DOHH2 (cell line): ENCODE measurements at regions not wholly inside any gene's neighbourhood (a gene's known extent, or its start where the extent isn't known, plus 50 kb on each side); places are given as distances from the start of the nearest gene placed in this dataset.

Experiments used
- H3F3A ChIP-seq: fragments of 200-600 bp; sonication (generic), shearing (Covaris generic); 2 replicates; pipeline ENCODE4 v1.6.0; 2016; ENCODE audit warnings: antibody characterized with exemption, mild to moderate bottlenecking; ENCODE audit not compliant: control insufficient read depth, insufficient read depth
- H3K27ac ChIP-seq: fragments of 200-600 bp; sonication (generic); 2 replicates; pipeline ENCODE4 v1.5.1; 2014; ENCODE audit warnings: low read depth, mild to moderate bottlenecking, low read length, moderate library complexity
- H3K27me3 ChIP-seq: fragments of 200-600 bp; sonication (generic); 2 replicates; pipeline ENCODE4 v1.6.1; 2014; ENCODE audit warnings: mild to moderate bottlenecking, low read length, mixed read lengths; ENCODE audit not compliant: control insufficient read depth
- H3K36me3 ChIP-seq: fragments of 200-600 bp; sonication (generic); 2 replicates; pipeline ENCODE4 v1.6.1; 2014; ENCODE audit warnings: mild to moderate bottlenecking, low read length, moderate library complexity, mixed read lengths; ENCODE audit not compliant: control insufficient read depth
- H3K4me1 ChIP-seq: fragments of 200-600 bp; sonication (generic); 2 replicates; pipeline ENCODE4 v1.6.1; 2014; ENCODE audit warnings: mild to moderate bottlenecking, low read length, mixed read lengths; ENCODE audit not compliant: control insufficient read depth
- H3K4me2 ChIP-seq: fragments of 200-600 bp; sonication (generic); 2 replicates; pipeline ENCODE4 v1.6.0; 2014; ENCODE audit warnings: mild to moderate bottlenecking, low read length, moderate library complexity
- H3K4me3 ChIP-seq: fragments of 200-600 bp; sonication (generic); 2 replicates; pipeline ENCODE4 v1.5.1; 2014; ENCODE audit warnings: mild to moderate bottlenecking, low read length, mixed read lengths
- H3K79me2 ChIP-seq: fragments of 200-600 bp; sonication (generic); 2 replicates; pipeline ENCODE4 v1.6.1; 2014; ENCODE audit warnings: mild to moderate bottlenecking, low read length, mixed read lengths; ENCODE audit not compliant: control insufficient read depth
- H3K9me2 ChIP-seq: fragments of 200-600 bp; sonication (generic); replicated peaks from 2 replicates; pipeline ENCODE4 v1.6.1; 2014; ENCODE audit warnings: mild to moderate bottlenecking, low read length, mixed read lengths; ENCODE audit not compliant: control insufficient read depth
- H3K9me3 ChIP-seq: fragments of 200-600 bp; sonication (generic); 2 replicates; pipeline ENCODE4 v1.6.1; 2014; ENCODE audit warnings: antibody characterized with exemption, low read length, mixed read lengths; ENCODE audit not compliant: control insufficient read depth, insufficient read depth
- H4K20me1 ChIP-seq: fragments of 200-600 bp; sonication (generic); 2 replicates; pipeline ENCODE4 v1.6.0; 2014; ENCODE audit warnings: low read depth, mild to moderate bottlenecking, antibody characterized with exemption, low read length, moderate library complexity; ENCODE audit not compliant: control insufficient read depth, insufficient read depth
- EZH2phosphoT487 ChIP-seq: fragments of 200-600 bp; sonication (generic); IDR thresholded peaks from 2 replicates; pipeline ENCODE4 v1.6.1; 2017; ENCODE audit warnings: borderline replicate concordance, mild to moderate bottlenecking, antibody characterized with exemption, low read length, moderate library complexity, mixed read lengths
- TF ChIP-seq, protein P1 (sequence below): fragments of 200-600 bp; sonication (generic); IDR thresholded peaks from one replicate; pipeline ENCODE4 v1.5.1; 2014; ENCODE audit warnings: antibody characterized with exemption, mild to moderate bottlenecking, low read depth, low read length; ENCODE audit not compliant: poor library complexity, severe bottlenecking

DNA sequence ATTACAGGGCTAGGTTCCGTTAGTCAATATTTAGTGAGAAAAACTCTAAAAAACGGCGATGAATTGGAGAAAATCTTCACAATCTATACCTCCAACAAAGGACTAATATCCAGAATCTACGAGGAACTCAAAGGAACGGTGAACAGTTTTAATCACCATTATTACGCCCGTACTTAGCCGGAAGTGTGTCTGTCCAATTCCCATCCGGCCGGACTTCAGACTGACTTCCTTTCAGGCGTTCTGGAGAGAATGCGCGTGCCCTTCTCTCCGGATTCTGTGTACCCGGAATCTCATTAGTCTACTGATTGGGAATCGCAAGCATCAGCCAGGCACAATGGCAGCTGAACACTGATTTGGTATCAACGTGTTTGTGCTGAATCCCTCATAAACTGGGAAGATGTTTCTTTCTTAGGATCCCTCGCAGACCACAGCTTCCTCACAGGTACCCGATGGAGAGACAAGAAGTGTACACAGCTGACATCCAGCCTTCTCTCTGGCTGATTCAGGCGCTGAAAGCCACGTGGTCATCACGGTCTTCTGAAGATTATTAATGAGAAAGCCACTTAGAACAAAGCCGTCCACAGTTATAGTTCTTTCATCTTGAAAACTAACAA, 239.9 kb downstream of the ZNF516 start:
- no peaks in the 10 kb centered on the region for H3K27me3 ChIP-seq
- no peaks in the 10 kb centered on the region for H3K4me1 ChIP-seq
- H3K9me2 ChIP-seq: no peaks in the 10 kb centered on the region
- no peak overlapping the region for H3K27ac ChIP-seq
- H4K20me1 ChIP-seq: no peaks in the 10 kb centered on the region
- TF ChIP-seq, protein P1, sequence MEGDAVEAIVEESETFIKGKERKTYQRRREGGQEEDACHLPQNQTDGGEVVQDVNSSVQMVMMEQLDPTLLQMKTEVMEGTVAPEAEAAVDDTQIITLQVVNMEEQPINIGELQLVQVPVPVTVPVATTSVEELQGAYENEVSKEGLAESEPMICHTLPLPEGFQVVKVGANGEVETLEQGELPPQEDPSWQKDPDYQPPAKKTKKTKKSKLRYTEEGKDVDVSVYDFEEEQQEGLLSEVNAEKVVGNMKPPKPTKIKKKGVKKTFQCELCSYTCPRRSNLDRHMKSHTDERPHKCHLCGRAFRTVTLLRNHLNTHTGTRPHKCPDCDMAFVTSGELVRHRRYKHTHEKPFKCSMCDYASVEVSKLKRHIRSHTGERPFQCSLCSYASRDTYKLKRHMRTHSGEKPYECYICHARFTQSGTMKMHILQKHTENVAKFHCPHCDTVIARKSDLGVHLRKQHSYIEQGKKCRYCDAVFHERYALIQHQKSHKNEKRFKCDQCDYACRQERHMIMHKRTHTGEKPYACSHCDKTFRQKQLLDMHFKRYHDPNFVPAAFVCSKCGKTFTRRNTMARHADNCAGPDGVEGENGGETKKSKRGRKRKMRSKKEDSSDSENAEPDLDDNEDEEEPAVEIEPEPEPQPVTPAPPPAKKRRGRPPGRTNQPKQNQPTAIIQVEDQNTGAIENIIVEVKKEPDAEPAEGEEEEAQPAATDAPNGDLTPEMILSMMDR: no peak
- no peak for TF ChIP-seq EZH2phosphoT487
- no peaks in the 10 kb centered on the region for H3F3A ChIP-seq
- no peak overlapping the region for H3K4me3 ChIP-seq
- H3K79me2 ChIP-seq: no peaks in the 10 kb centered on the region
- no peaks in the 10 kb centered on the region for H3K36me3 ChIP-seq
- H3K9me3 ChIP-seq: no peaks in the 10 kb centered on the region
- H3K4me2 ChIP-seq: no peak overlapping the region

DNA sequence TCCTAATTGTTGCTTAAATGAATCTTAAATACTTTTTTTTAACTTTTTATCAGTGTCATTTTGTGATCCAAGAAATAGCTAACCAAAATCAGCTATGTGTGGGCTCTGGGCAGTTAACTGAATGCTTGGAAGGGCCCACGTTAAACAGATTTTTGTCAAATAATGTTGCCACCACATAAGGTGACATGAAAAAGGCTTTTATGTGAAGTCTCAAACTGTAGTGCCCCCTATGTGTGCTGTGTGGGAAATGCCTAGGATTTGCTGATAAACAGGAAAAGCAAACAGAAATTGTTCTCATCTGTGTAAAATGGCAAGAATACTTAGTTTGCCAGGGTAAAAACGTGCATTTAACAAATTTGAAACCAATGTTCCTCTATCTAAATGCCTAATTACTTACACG, 242.2 kb downstream of the ZNF516 start:
- no peaks in the 10 kb centered on the region for H3K27me3 ChIP-seq
- TF ChIP-seq EZH2phosphoT487: no peak
- TF ChIP-seq, protein P1: peak; percentile 63
- H3K9me2 ChIP-seq: no peaks in the 10 kb centered on the region
- no peaks in the 10 kb centered on the region for H3K9me3 ChIP-seq
- no peaks in the 10 kb centered on the region for H3K79me2 ChIP-seq
- no peaks in the 10 kb centered on the region for H3F3A ChIP-seq
- H3K4me1 ChIP-seq: no peaks in the 10 kb centered on the region
- no peaks in the 10 kb centered on the region for H4K20me1 ChIP-seq
- H3K36me3 ChIP-seq: no peaks in the 10 kb centered on the region
- H3K27ac ChIP-seq: no peak overlapping the region
- no peak overlapping the region for H3K4me3 ChIP-seq
- H3K4me2 ChIP-seq: no peak overlapping the region

- Histone ChIP-seq H3K4me2 (no peak overlapping the region), H3K27me3 (no peaks in the 10 kb centered on the region), H3K4me1 (no peaks in the 10 kb centered on the region), H3K27ac (no peak overlapping the region), H3F3A (no peaks in the 10 kb centered on the region), H3K79me2 (no peaks in the 10 kb centered on the region), H3K9me2 (no peaks in the 10 kb centered on the region), H3K36me3 (no peaks in the 10 kb centered on the region), H3K4me3 (no peak overlapping the region), H4K20me1 (no peaks in the 10 kb centered on the region), H3K9me3 (no peaks in the 10 kb centered on the region)
- TF ChIP-seq, protein P1: no peak
- TF ChIP-seq EZH2phosphoT487: no peak
Measured at GRCh38 chr18:76252139-76252538, 242.9 kb downstream of the ZNF516 start.
